A673 (cell line): ENCODE measurements at regions not wholly inside any gene's neighbourhood (a gene's known extent, or its start where the extent isn't known, plus 50 kb on each side); places are given as distances from the start of the nearest gene placed in this dataset.
"Not testable (repeated sequence)": the region's sequence is repeated elsewhere in the genome, so short reads cannot be mapped to it uniquely, and the experiment has no call there.

Experiments used
- BruUV-seq: library from RNA; stranded (reverse); fragments of 400-500 nt; replicated peaks from 2 replicates; lab custom pipeline; 2021; lab: Mats Ljungman, UMichigan
- CTCF ChIA-PET: fragments of 300-600 bp; sonication (Branson Sonifier 250); formaldehyde crosslinking; loops from one replicate; lab custom pipeline; 2022; ENCODE audit warnings: antibody characterized with exemption; lab: Charles Lee
- POLR2A ChIA-PET: fragments of 300-600 bp; sonication (Branson Sonifier 250); formaldehyde crosslinking; loops from one replicate; lab custom pipeline; 2022; ENCODE audit warnings: antibody characterized with exemption; ENCODE audit not compliant: low non-redundant PET; lab: Charles Lee
- DNase-seq: peaks from one replicate; pipeline ENCODE4 v3.0.0-alpha.2; 2015; ENCODE audit warnings: low spot score
- H3K27ac ChIP-seq: fragments of 200-600 bp; sonication (generic); 2 replicates; pipeline ENCODE4 v1.5.1; 2016; ENCODE audit warnings: mixed run types, low read depth, mild to moderate bottlenecking, mixed read lengths, antibody characterized with exemption, low read length; ENCODE audit not compliant: poor library complexity, severe bottlenecking
- H3K27me3 ChIP-seq: fragments of 200-600 bp; sonication (generic); replicated peaks from 2 replicates; pipeline ENCODE4 v1.6.1; 2017; ENCODE audit warnings: mixed run types, low read depth, mild to moderate bottlenecking, mixed read lengths, antibody characterized with exemption, low read length; ENCODE audit not compliant: insufficient read depth, poor library complexity
- H3K36me3 ChIP-seq: fragments of 200-600 bp; sonication (generic); 2 replicates; pipeline ENCODE4 v1.6.1; 2016; ENCODE audit warnings: mixed run types, mild to moderate bottlenecking, mixed read lengths, antibody characterized with exemption, low read length; ENCODE audit not compliant: insufficient read depth, poor library complexity, severe bottlenecking
- H3K4me1 ChIP-seq: fragments of 200-600 bp; sonication (generic); 2 replicates; pipeline ENCODE4 v1.6.1; 2017; ENCODE audit warnings: mixed run types, mild to moderate bottlenecking, mixed read lengths, antibody characterized with exemption, low read length; ENCODE audit not compliant: insufficient read depth, poor library complexity, severe bottlenecking
- H3K4me3 ChIP-seq: fragments of 200-600 bp; sonication (generic); 2 replicates; pipeline ENCODE4 v1.5.1; 2016; ENCODE audit warnings: low read depth, mixed run types, mild to moderate bottlenecking, mixed read lengths, low read length; ENCODE audit not compliant: poor library complexity, severe bottlenecking
- H3K9me3 ChIP-seq: fragments of 200-600 bp; sonication (generic); 2 replicates; pipeline ENCODE4 v1.6.1; 2016; ENCODE audit warnings: mixed run types, low read depth, mild to moderate bottlenecking, mixed read lengths, antibody characterized with exemption, low read length; ENCODE audit not compliant: poor library complexity, severe bottlenecking
- EZH2 ChIP-seq: fragments of 200-600 bp; sonication (generic); IDR thresholded peaks from 2 replicates; pipeline ENCODE4 v1.6.1; 2017; ENCODE audit warnings: borderline replicate concordance, low read depth, mild to moderate bottlenecking, mixed read lengths, antibody characterized with exemption, low read length; ENCODE audit not compliant: poor library complexity, severe bottlenecking
- intact Hi-C: fragments of 100-400 bp; cut with micrococcal nuclease; formaldehyde crosslinking; loops from one replicate; pipeline ENCODE4 v1.10.0; 2022; ENCODE audit not compliant: unreplicated experiment
- TF ChIP-seq, protein P1 (sequence below): fragments of 300-800, 200-600 bp; sonication (generic); conservative IDR thresholded peaks from 2 replicates; pipeline ENCODE4 v1.5.1; 2017; ENCODE audit warnings: low read depth, mild to moderate bottlenecking, antibody characterized with exemption, low read length, moderate library complexity, mixed read lengths

DNA sequence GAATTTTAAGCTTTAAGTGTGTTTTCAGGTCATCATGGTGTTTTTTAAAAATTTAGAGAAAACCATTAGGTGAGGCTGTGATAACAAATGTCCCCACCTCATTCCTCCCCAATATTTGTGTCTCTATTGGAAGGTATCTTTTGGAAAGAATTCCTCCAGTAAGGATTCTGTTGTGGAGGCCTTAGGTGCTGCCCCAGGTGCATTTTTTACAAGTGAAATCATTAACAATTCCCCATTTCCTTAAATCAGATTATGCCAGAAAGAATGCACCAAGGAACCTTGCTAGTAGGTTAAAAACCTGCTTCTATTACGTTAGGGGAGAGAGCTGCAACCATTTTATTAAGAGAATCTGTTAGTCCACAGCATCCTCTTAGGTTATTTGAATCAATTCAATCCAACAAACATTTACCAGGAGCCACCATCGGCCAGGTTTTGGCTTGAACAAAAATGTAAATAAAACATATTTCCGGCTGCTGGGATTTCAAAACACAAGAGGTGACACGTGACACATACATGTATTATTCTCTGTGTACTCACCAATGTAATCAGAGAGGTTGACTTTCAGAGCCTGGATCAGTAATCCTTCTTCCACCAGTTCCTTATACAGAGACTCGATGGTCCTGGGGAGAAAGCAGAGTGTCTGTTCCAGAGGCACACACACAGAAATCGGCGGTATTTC is 112.5 kb upstream of the ASB18 start:
- TF ChIP-seq EZH2, result no peak
- TF ChIP-seq, protein P1, sequence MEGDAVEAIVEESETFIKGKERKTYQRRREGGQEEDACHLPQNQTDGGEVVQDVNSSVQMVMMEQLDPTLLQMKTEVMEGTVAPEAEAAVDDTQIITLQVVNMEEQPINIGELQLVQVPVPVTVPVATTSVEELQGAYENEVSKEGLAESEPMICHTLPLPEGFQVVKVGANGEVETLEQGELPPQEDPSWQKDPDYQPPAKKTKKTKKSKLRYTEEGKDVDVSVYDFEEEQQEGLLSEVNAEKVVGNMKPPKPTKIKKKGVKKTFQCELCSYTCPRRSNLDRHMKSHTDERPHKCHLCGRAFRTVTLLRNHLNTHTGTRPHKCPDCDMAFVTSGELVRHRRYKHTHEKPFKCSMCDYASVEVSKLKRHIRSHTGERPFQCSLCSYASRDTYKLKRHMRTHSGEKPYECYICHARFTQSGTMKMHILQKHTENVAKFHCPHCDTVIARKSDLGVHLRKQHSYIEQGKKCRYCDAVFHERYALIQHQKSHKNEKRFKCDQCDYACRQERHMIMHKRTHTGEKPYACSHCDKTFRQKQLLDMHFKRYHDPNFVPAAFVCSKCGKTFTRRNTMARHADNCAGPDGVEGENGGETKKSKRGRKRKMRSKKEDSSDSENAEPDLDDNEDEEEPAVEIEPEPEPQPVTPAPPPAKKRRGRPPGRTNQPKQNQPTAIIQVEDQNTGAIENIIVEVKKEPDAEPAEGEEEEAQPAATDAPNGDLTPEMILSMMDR, result no peak
- no peak overlapping the region for H3K4me3 ChIP-seq
- no peaks in the 10 kb centered on the region for H3K4me1 ChIP-seq
- ChIA-PET POLR2A (no interaction called here), CTCF (no interaction called here)
- H3K27me3 ChIP-seq, result peaks cover 49% of the 10 kb centered on the region
- H3K9me3 ChIP-seq, result no peaks in the 10 kb centered on the region
- intact Hi-C loops, result no loop called here
- H3K36me3 ChIP-seq, result no peaks in the 10 kb centered on the region
- H3K27ac ChIP-seq, result no peak overlapping the region
- DNase-seq, result no peak
- BruUV-seq, result no TSS peak

DNA sequence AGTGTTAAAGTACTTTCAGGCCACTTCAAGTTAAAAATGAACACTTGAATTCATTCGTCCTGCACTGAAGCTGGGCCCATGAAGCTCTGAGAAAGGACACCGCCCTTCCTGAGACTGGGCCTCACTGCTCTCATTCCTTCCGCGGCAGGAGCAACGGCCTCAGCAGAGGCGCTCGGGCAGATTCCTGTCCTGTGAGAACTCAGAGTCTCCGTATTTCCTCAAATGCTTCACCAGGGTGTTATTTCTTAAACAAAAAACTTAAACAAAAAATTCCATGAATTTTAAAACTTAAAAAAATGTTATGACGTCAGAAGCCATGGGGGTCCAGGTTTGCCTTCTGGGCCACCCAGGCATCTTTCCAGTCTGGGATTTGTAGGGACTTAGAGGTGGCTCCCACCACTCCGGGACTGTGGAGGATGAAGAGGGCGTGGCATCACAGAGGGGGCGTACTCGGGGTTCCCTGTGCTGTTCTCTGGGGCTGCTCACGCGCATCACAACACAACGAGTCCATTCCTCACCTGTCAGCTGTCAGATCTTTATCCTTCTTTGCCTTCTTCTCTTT is 115.9 kb upstream of the ASB18 start:
- CTCF ChIA-PET, result no interaction called here
- Histone ChIP-seq H3K27ac (no peak overlapping the region), H3K9me3 (no peaks in the 10 kb centered on the region), H3K36me3 (no peaks in the 10 kb centered on the region), H3K4me3 (no peak overlapping the region), H3K27me3 (peaks cover 39% of the 10 kb centered on the region), H3K4me1 (no peaks in the 10 kb centered on the region)
- TF ChIP-seq, protein P1, result no peak
- TF ChIP-seq EZH2, result no peak
- DNase-seq, result no peak
- POLR2A ChIA-PET, result no interaction called here
- intact Hi-C loops, result no loop called here
- no TSS peak for BruUV-seq

DNA sequence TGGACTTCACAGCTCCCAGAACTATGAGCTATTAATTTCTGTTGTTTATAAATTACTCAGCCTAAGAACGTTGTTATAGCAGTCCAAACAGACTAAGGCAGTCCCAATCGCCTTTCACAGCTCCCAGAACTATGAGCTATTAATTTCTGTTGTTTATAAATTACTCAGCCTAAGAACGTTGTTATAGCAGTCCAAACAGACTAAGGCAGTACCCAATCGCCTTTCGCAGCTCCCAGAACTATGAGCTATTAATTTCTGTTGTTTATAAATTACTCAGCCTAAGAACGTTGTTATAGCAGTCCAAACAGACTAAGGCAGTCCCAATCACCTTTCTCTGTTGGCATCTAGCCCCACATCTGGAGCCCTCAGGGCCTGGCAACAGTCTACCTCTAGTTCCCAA is 117.0 kb upstream of the ASB18 start:
- BruUV-seq, POLR2A ChIA-PET: not testable (repeated sequence)

DNA sequence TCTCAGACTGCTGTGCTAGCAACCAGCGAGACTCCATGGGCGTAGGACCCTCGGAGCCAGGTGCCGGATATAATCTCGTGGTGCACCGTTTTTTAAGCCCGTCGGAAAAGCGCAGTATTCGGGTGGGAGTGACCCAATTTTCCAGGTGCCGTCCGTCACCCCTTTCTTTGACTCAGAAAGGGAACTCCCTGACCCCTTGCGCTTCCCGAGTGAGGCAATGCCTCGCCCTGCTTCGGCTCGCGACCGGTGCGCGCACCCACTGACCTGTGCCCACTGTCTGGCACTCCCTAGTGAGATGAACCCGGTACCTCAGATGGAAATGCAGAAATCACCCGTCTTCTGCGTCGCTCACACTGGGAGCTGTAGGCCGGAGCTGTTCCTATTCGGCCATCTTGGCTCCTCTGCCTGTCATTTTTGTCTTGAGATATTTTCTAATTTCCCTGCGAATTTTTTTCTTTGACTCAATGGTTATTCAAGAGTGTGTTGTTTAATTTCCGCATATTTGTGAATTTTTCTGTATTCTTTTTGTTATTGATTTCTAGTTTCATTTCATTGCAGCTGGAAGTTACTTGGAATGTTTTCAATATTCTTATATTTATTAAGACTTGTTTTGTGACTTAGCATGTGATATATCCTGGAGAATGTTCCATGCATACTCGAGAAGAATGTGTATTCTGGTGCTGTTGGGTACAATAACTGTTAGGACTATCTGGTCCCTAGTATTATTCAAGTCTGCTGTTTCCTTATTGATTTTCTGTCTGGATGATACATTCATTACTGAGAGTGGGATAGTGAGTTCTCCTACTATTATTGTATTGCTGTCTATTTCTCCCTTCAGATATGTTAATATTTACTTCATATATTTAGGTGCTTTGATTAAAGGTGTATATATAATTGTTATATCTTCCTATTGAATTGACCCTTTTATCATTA is 125.3 kb upstream of the ASB18 start:
- DNase-seq, POLR2A ChIA-PET, CTCF ChIA-PET, H3K9me3 ChIP-seq, H3K27ac ChIP-seq, BruUV-seq, intact Hi-C loops, H3K4me1 ChIP-seq, H3K4me3 ChIP-seq, H3K27me3 ChIP-seq, H3K36me3 ChIP-seq: not testable (repeated sequence)

More for the DNA sequence above, 117.0 kb upstream of the ASB18 start:
- H3K36me3 ChIP-seq, intact Hi-C loops, H3K4me1 ChIP-seq, H3K4me3 ChIP-seq, CTCF ChIA-PET, H3K27ac ChIP-seq, DNase-seq, H3K9me3 ChIP-seq: not testable (repeated sequence)
- H3K27me3 ChIP-seq, result peaks cover 31% of the 10 kb centered on the region
